ENCODE measurements at regions not wholly inside any gene's neighbourhood (a gene's known extent, or its start where the extent isn't known, plus 50 kb on each side); places are given as distances from the start of the nearest gene placed in this dataset.

DNA sequence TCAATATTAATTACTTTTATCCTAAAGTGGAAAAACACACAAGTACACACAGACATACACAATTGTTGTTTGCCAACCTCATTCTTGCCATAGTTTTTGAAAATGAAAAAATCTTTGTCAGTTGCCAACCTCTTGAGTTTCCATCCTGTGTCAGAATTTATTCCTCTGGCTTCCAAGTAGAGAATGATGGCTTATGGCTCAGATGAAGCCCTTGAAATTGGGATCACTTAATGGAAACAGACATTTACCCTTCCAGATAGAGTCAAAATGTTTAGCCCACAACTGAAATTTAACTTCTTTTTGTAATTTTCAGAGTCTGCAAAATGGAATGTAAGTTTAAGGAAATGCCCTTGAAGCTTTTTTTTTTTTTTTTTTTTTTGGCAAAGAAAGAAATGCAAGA is 321.6 kb upstream of the TNP1 start:
- DNase-seq, result no peak

DNA sequence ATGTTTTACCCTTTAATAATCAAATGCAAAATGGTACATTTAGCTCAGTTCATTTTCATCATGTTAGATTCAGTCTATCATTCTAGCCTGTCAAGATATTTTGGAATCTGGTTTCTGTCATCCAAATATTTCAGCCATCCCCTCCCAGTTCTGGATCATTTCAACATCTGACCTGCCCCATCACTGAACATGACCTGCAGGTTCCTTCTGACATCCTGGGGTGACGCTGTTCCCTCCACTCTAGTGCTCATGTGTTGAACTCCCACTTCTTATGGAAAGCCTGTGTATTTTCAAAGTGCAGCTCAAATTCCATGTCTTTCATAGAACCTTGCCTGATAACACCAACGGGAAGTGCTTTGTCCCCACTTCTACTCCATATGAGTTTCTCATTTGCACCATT is 320.0 kb upstream of the TNP1 start:
- no peak for DNase-seq

DNA sequence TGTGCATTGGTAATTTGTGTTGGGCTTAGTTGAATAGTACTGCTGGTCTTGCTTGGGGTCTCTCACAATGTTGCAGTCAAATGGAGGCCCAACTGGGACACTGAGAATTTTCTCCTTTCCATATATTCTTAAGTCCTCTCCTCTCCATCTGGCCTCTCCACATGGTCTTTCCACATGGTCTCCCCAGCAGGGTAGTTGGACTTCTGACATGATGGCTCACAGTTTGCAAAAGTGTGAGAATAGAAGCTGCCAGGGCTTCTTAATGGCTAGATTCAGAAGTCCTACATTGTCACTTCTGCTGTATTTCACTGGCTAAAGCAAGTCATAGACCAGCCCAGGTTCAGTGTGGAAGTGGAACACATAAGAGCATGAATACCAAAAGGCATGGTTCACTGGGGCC is 318.5 kb upstream of the TNP1 start:
- no peak for DNase-seq

DNA sequence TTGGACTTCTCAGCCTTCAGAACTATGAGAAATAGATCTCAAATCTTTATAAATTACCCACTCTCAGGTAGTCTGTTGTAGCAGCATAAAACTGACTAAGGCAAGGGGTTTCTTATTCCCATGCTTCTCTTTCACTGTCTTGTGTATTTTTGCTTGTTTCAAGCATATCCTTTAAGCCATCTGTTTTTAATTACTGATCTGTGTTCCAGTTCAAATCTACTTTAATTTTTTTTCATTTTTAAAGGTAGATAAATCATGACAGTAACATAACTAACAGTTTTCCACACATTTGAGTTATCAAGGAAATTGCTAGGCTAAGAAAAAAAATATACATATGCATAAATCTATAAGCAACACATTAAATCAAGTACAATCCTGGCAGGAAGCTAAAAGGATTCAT is 317.9 kb upstream of the TNP1 start:
- no peak for DNase-seq

DNA sequence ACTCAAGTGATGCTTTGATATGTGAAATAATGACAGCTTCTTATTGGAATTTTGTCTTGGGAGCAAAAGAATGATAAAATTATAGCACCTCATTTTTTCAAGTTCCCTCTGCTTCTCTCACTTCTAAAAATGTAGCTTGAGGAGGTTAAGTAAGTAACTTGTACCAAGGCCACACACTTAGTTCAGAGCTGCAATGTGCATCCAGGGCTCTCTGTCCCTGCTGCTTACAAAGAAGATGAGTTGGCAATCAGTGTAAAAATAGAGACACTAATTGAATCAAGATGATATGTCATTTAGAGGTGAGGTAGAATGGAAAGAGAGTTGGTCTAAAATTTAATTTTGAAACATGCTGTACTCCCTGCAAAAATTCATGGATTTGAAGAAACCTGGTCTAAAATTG is 312.0 kb upstream of the TNP1 start:
- DNase-seq, result no peak

DNA sequence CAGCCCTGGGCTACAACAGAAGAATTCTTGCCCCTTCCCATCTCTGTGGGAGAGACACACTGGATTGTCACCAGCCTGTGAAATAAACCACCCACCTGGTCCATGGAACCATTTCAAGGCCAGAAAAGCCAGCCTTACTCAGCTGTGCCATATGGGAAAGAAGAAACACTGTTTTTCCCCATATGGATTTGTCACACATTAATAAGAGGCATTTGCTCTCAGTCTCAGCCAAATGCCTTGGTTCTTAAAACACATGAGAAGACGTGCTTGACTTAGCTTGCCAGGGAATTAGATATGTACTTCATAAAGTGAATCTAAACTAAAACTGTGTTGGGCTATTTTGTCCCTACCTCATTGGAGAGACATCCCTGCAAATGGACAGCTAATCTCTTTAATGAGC is 308.6 kb upstream of the TNP1 start:
- DNase-seq, result no peak

DNA sequence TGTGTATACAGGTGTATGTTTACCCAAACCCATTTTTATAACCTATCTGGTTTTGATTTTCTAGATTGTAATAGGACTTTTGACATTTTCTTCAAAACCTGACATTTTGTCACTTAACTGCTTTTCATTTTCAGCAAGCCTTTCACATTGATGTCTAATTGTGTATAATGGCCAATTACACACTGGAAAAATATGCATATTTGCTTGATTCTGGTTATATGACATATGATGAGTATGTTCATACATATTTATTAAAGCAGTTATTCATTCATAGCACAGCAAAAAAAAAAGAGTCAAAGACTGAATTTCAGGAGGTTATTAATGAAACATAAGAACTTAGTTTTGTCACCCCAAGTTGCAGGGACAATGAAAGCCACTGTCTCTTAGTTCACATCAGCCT is 307.7 kb upstream of the TNP1 start:
- DNase-seq, result no peak

DNA sequence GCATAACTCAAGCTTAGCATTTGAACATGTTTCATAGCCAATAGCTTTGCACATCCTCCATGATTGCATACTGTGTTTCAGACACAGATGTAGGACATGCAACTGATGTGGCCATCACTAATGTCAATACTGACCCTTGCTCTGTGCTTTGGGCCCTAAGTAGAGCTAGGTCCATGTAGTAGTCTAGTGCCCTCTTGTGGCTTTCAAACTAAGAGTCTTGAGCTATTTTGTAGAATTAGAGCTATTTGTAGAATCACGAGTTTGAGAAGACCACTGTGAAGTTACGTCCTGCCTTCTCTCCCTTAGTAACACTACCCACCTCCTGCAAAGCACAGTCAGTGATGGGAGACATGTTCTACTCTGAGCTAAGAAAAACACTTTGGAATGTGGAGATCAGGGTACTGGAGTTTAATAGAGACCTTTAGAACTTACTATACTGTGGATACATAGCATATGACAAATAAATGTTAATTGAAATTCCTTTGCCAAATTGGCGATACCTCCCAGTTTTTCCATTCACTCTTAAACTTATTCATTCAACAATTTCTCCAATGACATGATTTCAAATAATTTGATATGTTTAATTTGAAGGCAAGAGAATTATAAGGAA is 306.5 kb upstream of the TNP1 start:
- DNase-seq, result no peak

DNA sequence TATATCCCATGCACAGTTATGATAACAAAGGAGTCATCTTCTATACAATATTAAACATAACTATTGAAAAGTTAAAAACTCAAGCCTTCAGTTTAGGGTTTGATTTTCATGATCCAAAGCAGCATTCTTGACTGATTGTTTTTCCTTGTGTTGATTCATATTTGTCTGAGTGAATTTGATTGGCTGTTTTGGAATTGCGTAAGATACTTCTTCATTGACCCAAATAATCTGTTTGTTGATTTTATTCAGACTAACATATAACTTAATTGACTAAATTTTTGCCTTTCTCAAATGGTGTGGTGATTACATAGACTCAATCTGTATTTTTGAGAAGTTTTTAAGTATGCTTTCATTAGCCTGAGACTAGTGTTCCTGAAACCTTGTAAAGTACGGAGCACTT is 305.7 kb upstream of the TNP1 start:
- DNase-seq, result no peak

DNA sequence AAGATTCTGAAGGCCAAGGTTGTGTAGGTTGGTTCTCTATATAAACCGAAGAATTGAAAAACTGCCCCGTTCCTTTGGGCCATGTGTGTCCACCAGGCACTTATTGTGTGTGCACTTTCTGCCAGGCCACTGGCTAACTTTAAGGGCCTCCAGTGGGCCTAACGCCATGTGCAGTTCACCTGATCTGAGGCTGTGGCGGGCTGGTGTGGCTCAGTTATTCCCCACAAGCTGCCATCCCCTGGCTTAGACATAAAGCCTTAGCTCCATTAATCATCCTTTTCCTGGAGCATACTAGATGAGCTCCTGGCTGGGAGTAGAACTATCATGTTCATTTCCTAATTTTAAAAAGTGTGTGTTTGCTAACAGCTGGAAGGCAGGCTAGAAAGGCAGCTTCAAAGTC is 304.1 kb upstream of the TNP1 start:
- no peak for DNase-seq

DNA sequence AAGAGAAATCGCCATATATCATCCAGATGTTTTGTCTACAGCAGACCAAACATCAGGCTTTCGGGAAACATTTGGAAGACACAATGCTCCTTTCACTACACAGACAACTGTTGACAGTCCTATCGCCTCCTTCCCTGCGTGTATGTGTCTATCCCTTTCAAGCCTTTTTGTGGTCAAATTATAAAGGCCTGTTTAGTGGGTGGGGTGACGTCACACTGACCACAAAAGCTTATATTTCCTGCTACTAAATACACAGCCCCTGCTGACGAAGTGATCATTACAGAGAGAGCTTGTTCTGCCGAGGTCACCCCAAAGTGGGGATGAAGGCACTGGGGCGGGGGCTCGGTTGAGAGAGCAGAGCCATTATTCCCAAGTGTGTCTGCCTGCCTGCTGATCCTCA is 302.7 kb upstream of the TNP1 start:
- DNase-seq, result no peak

DNA sequence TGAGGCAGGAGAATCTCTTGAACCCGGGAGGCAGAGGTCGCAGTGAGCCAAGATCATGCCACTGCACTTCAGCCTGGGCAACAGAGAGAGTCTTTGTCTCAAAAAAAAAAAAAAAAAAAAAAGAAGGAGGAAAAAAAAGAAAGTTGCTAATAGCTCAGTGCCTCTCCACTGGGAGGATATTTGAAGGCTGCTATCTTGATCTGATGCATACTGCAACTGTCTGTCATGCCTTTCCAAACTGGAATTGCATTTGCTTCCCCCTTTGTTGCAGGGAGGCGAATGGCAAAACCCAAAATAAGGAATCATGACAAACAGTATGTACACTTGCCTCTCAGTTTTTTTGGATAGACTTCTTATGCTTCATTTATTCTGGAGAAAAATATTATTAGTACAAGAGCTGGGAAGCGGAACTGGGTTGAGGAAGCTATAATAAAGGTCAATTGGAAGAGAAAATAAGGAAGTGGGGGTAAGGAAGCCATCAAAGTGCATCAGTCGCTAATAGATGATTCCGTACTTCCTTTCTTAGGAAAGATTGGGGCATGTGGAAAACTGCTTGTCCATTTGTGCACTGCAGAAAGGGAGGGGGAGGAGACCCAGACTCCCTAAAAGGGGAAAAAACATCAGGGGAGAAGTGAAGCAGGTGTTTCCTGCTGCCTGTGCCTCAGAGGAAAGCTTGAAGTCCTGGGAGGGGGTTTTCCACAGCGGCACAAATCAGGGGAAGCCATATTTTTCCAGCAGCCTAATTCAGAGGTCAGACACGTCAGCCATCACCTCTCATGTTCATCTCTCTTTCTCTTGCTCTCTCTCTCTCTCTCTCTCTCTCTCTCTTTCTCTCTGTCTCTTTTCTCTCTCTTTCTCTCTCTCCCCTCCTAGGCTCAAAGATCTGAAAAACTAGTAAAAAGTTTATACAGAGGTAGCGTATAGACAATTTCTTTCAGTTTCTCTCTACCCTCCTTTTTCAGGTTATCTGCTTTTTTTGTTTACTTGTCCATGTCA is 301.4 kb upstream of the TNP1 start:
- DNase-seq, result no peak

DNA sequence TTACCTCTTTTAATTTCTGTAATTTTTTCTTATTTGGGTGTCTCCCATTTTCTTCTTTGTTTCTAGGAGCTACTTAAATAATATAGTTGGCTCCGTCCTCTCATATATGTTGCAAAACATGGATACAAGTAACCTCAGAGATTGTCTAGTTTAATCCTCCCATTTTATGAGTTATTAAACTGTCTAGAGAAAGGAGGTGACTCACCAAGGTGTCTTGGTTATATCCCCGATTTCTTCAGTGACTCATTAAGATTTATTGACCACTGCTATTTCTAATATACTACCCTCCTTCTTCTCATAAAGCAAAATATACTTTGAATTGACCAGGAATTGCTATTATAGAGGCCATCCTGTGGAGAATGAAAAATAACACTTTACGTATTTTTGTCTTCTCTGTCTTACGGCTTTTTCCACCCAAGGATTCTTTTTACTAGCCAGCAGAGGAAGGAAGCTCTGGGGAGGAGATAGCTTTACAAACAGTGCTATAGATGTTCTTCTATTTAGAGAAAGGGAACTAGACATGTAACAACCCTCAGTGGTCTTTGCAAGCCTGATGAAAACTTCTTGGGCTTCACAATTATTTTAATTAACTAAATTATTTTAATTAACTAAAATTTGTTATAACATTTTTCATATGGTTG is 300.4 kb upstream of the TNP1 start:
- no peak for DNase-seq

DNA sequence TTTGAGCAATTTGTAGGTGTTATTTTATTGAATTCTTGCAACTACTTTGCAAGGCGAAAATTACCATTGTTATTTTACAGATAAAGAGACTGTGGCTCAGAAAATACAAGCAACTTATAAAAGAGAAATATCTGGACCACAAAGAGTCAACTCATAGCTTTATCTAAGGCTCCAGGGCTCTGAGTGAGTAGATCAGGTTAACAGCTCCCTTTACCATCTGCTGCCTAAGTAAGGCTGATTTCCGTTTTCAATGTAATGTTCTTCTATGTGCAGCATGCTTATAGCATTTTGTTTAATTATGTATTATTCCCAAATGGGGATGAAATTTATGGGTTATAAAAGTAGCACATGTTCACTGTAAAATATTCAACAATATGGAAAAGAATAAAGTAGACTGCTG is 299.1 kb upstream of the TNP1 start:
- no peak for DNase-seq

DNA sequence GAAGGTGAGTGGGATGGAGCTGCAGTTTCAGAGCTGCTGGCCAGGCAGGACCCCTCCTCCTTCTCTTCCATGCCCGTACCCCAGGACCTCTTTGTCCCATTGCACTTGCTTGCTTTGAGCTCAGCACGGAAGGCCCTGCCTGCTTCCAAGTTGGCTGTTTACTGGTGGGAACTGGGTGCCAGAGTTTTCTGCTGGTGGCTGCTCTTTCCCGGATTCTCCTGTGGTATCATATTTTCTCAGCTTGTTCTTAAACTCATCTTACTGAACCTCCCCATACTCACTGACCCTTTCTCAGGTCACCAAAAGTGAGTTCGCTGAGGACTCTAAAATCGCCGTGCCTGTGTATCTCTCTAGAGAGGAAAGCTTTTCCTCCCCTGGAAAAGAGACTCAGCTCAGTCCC is 297.7 kb upstream of the TNP1 start:
- DNase-seq, result no peak

DNA sequence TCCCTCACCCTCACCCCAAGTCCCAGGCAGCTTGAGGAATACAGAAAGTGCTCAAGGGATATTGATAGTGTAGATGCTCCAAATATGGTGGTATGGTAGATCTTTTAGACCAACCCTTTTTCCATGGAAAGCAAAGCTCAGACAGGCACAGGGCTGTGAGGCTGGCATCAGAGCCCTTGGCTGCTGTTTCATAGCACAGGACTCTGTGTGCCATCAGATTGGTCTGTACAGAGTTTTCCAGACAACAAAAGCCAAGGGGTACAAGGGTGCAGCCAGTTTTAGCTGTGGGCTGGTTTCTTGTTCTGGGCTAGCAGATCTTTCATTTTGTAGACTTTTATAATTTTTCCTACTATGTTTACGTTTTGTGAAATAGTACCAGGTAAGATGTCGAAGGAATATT is 296.9 kb upstream of the TNP1 start:
- DNase-seq, result no peak

DNA sequence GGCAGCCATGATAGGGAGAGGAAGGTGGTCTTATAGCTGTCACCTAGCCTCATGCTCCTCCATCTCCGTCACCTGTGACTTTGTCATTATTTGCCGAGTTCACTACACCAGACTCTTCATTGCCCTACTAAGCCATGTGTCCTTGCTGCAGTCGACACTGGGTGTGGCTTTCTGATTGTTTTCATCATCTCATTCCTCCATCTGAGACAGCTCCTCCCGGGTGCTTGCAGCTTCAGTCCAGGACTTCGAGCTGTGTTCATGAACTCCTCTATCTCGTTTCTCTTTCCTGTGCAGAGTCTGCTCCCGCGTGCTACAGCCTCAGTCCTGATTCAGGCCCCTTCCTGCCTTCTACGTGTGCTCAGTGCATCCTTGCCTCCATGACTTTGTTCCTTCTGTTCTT is 295.1 kb upstream of the TNP1 start:
- DNase-seq, result no peak

DNA sequence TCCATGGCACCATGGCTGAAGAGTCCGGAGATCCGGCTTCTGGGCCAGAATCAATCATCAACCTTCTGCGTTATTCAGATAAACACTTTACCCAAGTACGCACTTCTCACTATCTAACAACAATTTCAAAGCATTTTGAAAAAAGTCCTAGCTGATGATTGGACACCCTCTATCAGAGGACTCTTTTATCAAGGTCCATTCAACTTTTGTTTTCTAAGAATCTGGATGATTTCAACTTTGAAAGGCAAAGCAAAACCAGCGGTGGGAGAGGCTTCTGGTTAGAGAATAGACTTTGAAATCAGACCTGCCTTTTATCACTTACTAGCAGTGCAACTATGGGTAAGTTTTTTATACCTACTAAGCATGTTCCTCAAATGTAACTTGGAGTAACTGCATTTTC is 293.6 kb upstream of the TNP1 start:
- no peak for DNase-seq

DNA sequence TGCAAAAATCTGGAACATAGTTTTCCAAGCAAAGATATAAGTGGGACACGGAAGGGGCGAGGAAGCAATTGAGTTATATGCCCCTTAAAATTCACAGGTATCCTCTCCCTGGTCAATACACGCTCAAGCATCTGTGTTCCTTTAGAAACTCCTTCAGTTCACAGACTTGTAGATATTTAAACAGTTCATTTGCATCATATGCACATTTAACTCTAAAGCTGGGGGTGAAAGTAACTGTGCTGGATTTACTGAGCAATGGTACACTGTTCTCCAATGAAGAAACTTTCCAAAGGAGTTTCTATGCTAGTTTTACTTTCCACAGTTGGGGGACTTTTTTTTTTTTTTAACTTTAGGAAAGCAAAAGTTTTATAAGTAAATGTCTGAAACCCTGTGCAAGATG is 293.0 kb upstream of the TNP1 start:
- DNase-seq, result no peak

DNA sequence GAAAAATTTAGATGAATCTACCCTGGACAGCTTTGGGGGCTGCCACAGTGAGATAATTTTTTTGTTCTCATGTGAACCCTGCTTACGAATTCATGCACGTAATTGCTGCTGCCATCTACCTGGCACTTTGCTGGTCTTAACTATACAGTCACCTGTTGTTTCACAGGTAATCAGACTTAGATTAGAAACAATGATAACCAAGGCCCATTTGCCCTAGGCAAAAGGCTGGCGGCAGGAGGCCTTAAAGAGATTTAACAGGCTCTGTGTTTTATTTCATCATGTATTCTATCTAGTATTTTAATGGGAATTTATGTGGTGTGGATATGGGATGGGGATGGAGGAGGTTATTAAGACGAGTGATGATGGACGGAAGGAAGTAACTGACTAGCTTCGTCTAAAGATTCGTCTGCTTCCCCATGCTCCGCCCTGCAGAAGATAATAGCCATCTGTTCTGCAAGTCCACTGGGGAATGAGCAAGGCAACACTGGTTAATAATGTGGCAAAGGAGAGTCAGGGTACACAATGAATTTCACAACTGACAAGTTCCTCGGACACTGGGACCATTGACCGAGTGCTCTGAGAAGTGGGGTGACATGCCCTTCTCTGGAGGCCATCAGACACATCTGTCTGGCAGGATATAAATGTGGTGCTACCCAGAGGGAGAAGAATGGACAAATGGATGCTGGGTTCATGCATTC is 291.8 kb upstream of the TNP1 start:
- DNase-seq, result no peak

DNA sequence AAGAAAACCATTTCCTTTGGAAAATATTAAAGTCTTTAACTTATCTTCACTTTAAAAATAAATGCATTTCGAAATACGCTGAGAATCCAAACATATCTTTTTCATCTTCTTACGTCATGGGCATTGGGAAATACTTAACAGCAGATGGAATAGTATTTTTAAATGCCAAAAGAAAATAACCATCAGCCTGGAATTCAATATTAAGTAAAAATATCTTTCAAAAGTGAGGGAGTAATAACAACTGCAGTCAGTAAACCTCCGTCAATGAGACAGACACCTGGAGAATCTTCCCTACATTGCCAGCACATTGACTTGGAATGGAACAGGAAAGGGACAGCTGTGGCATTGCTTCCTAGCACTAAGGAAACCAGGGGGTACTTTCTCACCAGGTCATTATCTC is 290.4 kb upstream of the TNP1 start:
- no peak for DNase-seq

DNA sequence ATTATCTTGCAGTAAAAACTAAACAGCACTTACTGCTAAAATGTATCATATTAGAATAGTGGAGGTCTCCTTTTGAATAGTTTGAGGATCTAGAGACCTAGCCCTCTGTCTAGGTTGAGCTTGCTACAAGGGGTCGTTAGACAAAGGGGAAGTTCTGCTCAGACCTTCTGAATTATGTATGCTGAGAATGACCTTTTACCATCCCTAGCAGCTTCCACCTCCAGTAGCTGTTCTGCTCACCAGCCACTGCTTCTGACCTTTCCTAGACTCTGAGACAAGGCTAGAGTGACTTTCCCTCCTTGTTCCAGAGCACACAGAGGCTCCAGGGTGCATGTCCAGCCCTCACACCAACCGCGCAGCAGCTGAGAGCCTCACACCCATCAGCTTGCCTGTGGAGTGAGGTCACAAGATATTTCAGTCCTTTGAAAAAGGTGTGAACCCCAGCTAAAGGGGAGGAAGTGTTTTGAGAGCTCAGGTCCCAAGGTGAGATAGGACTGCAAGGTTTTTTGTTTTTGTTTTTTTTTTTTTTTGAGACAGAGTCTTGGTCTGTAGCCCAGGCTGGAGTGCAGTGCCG is 289.3 kb upstream of the TNP1 start:
- DNase-seq, result no peak

DNA sequence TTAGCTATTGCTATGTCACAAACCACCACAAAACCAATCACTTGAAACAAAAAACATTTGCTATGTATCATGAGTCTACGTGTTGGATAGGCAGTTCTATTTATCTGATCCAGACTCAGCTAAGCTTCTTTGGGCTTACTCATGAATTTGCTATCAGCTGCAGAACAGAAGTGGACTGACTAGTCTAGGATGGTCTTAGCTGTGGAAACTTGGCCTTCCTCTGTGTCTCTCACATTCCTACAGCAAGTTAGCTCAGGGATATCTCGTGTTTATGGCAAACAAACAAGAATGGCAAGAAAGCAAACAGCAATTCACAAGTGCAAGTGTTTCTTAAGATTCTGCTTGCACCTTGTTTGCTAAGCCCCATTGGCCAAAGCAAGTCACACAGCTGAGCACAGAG is 288.0 kb upstream of the TNP1 start:
- DNase-seq, result no peak

All from CD4-positive, alpha-beta T cell treated with Interleukin-10 for 1 hour (primary cell).